ENCODE measurements at regions not wholly inside any gene's neighbourhood (a gene's known extent, or its start where the extent isn't known, plus 50 kb on each side); places are given as distances from the start of the nearest gene placed in this dataset.
"Not testable (repeated sequence)": the region's sequence is repeated elsewhere in the genome, so short reads cannot be mapped to it uniquely, and the experiment has no call there.

GRCh38 chr13:64078480-64078936 is 2662.9 kb upstream of the PCDH20 start:
- no peak for TF ChIP-seq CTCF (IDR thresholded peaks at IDR 0.05)
- DNase-seq, result no peak
- Mint-ChIP-seq H3K4me3 (no peak overlapping the region), H3K27me3 (ENCODE audit: insufficient read depth) (no peaks in the 10 kb centered on the region; the same call in 1 of the 2 replicates), H3K9me3 (peaks cover 15% of the 10 kb centered on the region), H3K27ac (no peak overlapping the region), H3K36me3 (ENCODE audit: low read depth) (peaks cover 3% of the 10 kb centered on the region; the same call in 1 of the 2 replicates), H3K4me1 (ENCODE audit: low read depth) (no peaks in the 10 kb centered on the region)

GRCh38 chr13:64078025-64078424 is 2662.4 kb upstream of the PCDH20 start:
- no peak for DNase-seq
- Mint-ChIP-seq H3K36me3 (ENCODE audit: low read depth) (peaks cover 3% of the 10 kb centered on the region; the same call in 1 of the 2 replicates), H3K9me3 (peaks cover 15% of the 10 kb centered on the region), H3K4me3 (no peak overlapping the region), H3K4me1 (ENCODE audit: low read depth) (no peaks in the 10 kb centered on the region), H3K27me3 (ENCODE audit: insufficient read depth) (no peaks in the 10 kb centered on the region; the same call in 1 of the 2 replicates), H3K27ac (no peak overlapping the region)
- no peak for TF ChIP-seq CTCF (IDR thresholded peaks at IDR 0.05)

- not testable (repeated sequence) for H3K4me1 Mint-ChIP-seq (ENCODE audit: low read depth); H3K36me3 Mint-ChIP-seq (ENCODE audit: low read depth); DNase-seq; H3K4me3 Mint-ChIP-seq; H3K27ac Mint-ChIP-seq; H3K27me3 Mint-ChIP-seq (ENCODE audit: insufficient read depth)
- peaks cover 15% of the 10 kb centered on the region for H3K9me3 Mint-ChIP-seq
These were observed 2661.6 kb upstream of the PCDH20 start for GRCh38 chr13:64077132-64077835.

- H3K36me3 Mint-ChIP-seq (ENCODE audit: low read depth), result peaks cover 3% of the 10 kb centered on the region; the same call in 1 of the 2 replicates
- no peaks in the 10 kb centered on the region for H3K4me1 Mint-ChIP-seq (ENCODE audit: low read depth)
- H3K9me3 Mint-ChIP-seq, result peaks cover 15% of the 10 kb centered on the region
- no peak overlapping the region for H3K4me3 Mint-ChIP-seq
- H3K27me3 Mint-ChIP-seq (ENCODE audit: insufficient read depth), result no peaks in the 10 kb centered on the region; the same call in 1 of the 2 replicates
- no peak for TF ChIP-seq CTCF (IDR thresholded peaks at IDR 0.05)
- H3K27ac Mint-ChIP-seq, result no peak overlapping the region
- no peak for DNase-seq
These were observed 2660.1 kb upstream of the PCDH20 start for GRCh38 chr13:64075543-64076271.

GRCh38 chr13:64074971-64075474 is 2659.4 kb upstream of the PCDH20 start:
- no peak overlapping the region for H3K4me3 Mint-ChIP-seq
- no peak for TF ChIP-seq CTCF (IDR thresholded peaks at IDR 0.05)
- DNase-seq, result no peak
- no peaks in the 10 kb centered on the region for H3K4me1 Mint-ChIP-seq (ENCODE audit: low read depth)
- peaks cover 3% of the 10 kb centered on the region; the same call in 1 of the 2 replicates for H3K36me3 Mint-ChIP-seq (ENCODE audit: low read depth)
- H3K9me3 Mint-ChIP-seq, result peaks cover 15% of the 10 kb centered on the region
- H3K27me3 Mint-ChIP-seq (ENCODE audit: insufficient read depth), result no peaks in the 10 kb centered on the region; the same call in 1 of the 2 replicates
- no peak overlapping the region for H3K27ac Mint-ChIP-seq

GRCh38 chr13:64073203-64073602 is 2657.6 kb upstream of the PCDH20 start:
- peaks cover 3% of the 10 kb centered on the region; the same call in 1 of the 2 replicates for H3K36me3 Mint-ChIP-seq (ENCODE audit: low read depth)
- no peak for DNase-seq
- TF ChIP-seq CTCF (IDR thresholded peaks at IDR 0.05), result no peak
- H3K27ac Mint-ChIP-seq, result no peak overlapping the region
- no peak overlapping the region for H3K4me3 Mint-ChIP-seq
- no peaks in the 10 kb centered on the region for H3K4me1 Mint-ChIP-seq (ENCODE audit: low read depth)
- no peaks in the 10 kb centered on the region; the same call in 1 of the 2 replicates for H3K27me3 Mint-ChIP-seq (ENCODE audit: insufficient read depth)
- H3K9me3 Mint-ChIP-seq, result peaks cover 13% of the 10 kb centered on the region
